ENCODE measurements at regions not wholly inside any gene's neighbourhood (a gene's known extent, or its start where the extent isn't known, plus 50 kb on each side); places are given as distances from the start of the nearest gene placed in this dataset.
A peak's percentile ranks its signal among the peaks of the same experiment; 100 is the strongest.

DNA sequence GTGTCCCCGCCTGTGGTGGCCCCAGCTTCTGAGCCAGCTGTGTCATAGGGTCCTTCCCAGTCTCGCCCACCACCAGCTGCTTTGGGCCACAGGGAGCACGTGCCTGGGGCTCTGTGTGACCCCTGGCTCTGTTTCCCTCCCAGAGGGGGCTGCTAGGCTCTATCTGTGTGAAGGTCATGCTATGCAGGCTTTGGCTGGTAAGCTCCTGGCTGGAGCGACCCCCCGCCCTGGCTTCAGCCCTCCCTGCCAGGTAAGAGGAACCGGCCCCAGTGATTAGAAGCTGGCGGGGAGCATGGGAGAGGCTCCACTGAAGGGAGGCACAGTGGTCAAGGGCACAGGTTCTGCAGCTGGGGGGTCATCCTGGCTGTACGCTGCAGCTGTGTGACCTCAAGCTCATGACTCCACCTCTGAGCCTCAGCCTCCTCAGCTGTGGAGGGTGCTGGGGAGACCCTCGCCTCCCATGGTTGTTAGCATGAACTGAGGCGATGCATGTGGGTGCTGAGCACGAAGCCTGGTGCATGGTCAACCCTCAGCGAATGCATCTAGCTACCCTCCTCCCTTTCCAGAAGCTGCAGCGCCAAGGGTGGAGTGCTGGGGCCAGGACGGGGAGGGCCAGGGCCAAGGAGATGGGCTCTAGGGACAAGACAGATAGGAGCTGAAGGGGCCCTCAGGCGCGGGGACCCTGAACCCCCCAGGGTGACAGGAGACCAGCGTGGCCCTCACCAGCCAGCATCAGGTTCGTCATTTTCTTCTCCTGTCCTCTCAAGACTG lies 163.8 kb upstream of the MVB12B start:
- Histone ChIP-seq H3K27ac (no peak overlapping the region), H3K27me3 (peaks cover 0 to 41% of the 10 kb centered on the region in 2 donors), H3K4me1 (no peaks in the 10 kb centered on the region), H3K9me3 (no peaks in the 10 kb centered on the region), H3K4me3 (no peak overlapping the region), H3K36me3 (no peaks in the 10 kb centered on the region)
- TF ChIP-seq, protein P1, sequence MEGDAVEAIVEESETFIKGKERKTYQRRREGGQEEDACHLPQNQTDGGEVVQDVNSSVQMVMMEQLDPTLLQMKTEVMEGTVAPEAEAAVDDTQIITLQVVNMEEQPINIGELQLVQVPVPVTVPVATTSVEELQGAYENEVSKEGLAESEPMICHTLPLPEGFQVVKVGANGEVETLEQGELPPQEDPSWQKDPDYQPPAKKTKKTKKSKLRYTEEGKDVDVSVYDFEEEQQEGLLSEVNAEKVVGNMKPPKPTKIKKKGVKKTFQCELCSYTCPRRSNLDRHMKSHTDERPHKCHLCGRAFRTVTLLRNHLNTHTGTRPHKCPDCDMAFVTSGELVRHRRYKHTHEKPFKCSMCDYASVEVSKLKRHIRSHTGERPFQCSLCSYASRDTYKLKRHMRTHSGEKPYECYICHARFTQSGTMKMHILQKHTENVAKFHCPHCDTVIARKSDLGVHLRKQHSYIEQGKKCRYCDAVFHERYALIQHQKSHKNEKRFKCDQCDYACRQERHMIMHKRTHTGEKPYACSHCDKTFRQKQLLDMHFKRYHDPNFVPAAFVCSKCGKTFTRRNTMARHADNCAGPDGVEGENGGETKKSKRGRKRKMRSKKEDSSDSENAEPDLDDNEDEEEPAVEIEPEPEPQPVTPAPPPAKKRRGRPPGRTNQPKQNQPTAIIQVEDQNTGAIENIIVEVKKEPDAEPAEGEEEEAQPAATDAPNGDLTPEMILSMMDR (IDR thresholded peaks at IDR 0.05): no peak
- intact Hi-C loops (cut with DNase I; ENCODE audit: low total_unique reads): no loop called here
- DNase-seq: peak in 1 of 2 donors; percentile 59

DNA sequence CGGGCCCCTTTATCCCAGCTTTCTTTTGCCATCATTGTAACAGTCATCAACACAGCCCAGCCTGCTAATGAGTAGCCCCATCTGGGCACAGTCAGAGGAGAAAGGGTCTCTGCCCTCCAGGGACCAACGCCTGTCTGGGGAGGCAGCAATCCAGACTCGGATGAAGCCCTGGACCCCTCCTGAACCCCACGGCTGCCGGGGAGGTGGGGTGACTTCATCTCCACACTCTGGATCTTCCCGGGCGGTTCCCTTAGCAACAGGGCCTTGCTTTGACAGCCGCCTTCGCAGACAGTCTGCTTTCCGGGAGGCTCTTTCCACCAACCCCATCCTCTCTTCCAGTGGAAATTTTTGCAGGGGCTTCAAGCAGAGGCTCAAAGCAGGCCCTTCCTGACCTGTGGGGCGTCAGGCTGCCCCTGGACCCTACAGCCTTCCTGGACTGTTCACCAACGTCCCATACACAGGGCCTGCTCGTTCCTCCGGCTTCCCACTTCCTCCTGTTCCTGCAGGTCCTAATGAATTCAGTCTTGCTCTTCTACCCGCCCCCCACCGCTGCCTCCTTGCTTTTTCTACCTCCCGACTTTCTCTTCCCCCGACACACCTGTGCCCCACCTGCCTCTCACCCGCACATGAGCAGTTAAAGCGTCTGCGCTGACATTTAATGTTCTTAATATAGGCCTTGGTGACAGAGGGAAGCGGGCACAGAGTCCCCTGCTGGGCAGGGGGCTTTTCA lies 161.7 kb upstream of the MVB12B start:
- intact Hi-C loops (cut with DNase I; ENCODE audit: low total_unique reads): no loop called here
- no peak overlapping the region for H3K4me3 ChIP-seq
- no peaks in the 10 kb centered on the region for H3K4me1 ChIP-seq
- no peaks in the 10 kb centered on the region for H3K36me3 ChIP-seq
- TF ChIP-seq, protein P1 (IDR thresholded peaks at IDR 0.05): no peak
- H3K27me3 ChIP-seq: peaks cover 0 to 31% of the 10 kb centered on the region in 2 donors
- no peak overlapping the region for H3K27ac ChIP-seq
- H3K9me3 ChIP-seq: no peaks in the 10 kb centered on the region
- peak in 1 of 2 donors; percentile 53 for DNase-seq

DNA sequence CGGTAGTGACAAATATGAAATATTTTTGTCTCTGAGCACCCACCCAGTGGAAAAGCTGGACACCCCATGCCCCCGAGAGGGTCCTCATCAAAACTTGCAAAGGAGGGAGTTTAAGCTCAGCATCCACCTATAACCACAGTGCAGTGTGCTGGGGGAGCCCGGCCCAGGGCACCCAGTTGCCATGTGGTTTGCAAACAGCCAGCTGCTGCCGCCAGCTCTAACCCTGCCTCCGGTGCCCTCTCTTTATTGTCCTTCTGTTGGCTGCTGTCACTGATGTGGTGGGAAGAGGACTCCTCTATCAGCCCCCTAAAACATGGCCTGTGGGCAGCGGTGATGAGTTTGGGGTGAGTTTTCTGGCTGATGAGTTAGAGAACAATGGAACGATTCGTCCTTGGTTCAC lies 160.9 kb upstream of the MVB12B start:
- TF ChIP-seq, protein P1 (IDR thresholded peaks at IDR 0.05): no peak
- peak in 1 of 2 donors; percentile 39 for DNase-seq
- Histone ChIP-seq H3K36me3 (no peaks in the 10 kb centered on the region), H3K4me1 (no peaks in the 10 kb centered on the region), H3K27me3 (peaks cover 0 to 31% of the 10 kb centered on the region in 2 donors), H3K4me3 (no peak overlapping the region), H3K27ac (no peak overlapping the region), H3K9me3 (no peaks in the 10 kb centered on the region)
- intact Hi-C loops (cut with DNase I; ENCODE audit: low total_unique reads): no loop called here

DNA sequence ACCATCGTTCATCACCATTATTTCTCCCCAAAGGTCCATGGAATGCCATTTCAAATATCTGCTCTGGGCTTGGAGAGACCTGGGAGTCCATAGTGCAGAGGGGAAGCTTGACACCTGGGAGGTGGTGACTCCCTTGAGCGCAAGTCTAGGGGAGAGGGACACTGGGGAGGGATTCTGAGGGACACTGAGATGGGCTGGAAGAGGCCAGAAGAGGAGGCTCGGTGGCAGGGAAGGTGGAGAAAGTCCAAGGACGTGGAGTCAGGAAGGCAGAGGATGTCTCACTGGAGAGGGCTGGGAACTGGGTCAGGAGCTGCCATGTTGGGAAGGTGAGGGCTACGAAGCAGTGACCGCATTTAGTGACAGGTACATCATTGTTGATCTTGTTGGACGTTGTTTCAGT lies 160.3 kb upstream of the MVB12B start:
- H3K9me3 ChIP-seq: no peaks in the 10 kb centered on the region
- no peak overlapping the region for H3K4me3 ChIP-seq
- H3K36me3 ChIP-seq: no peaks in the 10 kb centered on the region
- TF ChIP-seq, protein P1 (IDR thresholded peaks at IDR 0.05): no peak
- H3K4me1 ChIP-seq: no peaks in the 10 kb centered on the region
- no peak overlapping the region for H3K27ac ChIP-seq
- peaks cover 0 to 31% of the 10 kb centered on the region in 2 donors for H3K27me3 ChIP-seq
- intact Hi-C loops (cut with DNase I; ENCODE audit: low total_unique reads): no loop called here
- no peak for DNase-seq

DNA sequence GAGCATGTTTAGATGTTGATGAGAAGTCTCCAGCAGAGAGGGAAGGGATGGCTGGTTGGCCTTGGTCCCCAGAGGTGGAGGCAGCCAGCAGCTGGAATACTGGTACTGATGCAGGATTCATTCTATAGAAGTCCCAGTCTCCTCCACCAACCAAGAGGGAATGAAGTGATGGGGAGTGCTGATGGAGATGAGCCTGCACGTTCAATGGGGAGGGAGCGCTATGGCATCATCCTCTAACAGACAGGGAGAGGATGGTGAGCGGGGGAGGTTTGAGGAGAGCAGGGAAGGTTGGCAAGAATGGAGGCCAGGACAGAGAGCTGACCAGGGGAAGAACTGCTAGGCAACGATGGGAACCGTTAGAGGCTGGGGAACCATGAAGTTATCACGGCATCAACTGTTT lies 159.8 kb upstream of the MVB12B start:
- H3K36me3 ChIP-seq: no peaks in the 10 kb centered on the region
- H3K27ac ChIP-seq: no peak overlapping the region
- no peaks in the 10 kb centered on the region for H3K4me1 ChIP-seq
- intact Hi-C loops (cut with DNase I; ENCODE audit: low total_unique reads): no loop called here
- no peaks in the 10 kb centered on the region for H3K9me3 ChIP-seq
- DNase-seq: peak in 1 of 2 donors; percentile 42
- H3K27me3 ChIP-seq: peaks cover 0 to 31% of the 10 kb centered on the region in 2 donors
- TF ChIP-seq, protein P1 (IDR thresholded peaks at IDR 0.05): no peak
- H3K4me3 ChIP-seq: no peak overlapping the region

All from tibial artery (tissue), 4 donors.